ES-I3 (cell line): ENCODE measurements at regions not wholly inside any gene's neighbourhood (a gene's known extent, or its start where the extent isn't known, plus 50 kb on each side); places are given as distances from the start of the nearest gene placed in this dataset.
"Not testable (repeated sequence)": the region's sequence is repeated elsewhere in the genome, so short reads cannot be mapped to it uniquely, and the experiment has no call there.

Experiments used
- H3K36me3 ChIP-seq: 2 replicates; pipeline ENCODE4 v1.6.1; 2013; ENCODE audit warnings: mild to moderate bottlenecking, low read length, control low read depth, moderate library complexity; ENCODE audit not compliant: insufficient read depth
- H3K4me1 ChIP-seq: 2 replicates; pipeline ENCODE4 v1.6.1; 2013; ENCODE audit warnings: mild to moderate bottlenecking, control low read depth, low read length; ENCODE audit not compliant: insufficient read depth
- H3K9ac ChIP-seq: 2 replicates; pipeline ENCODE4 v1.6.1; 2013; ENCODE audit warnings: low read depth, mild to moderate bottlenecking, low read length, moderate library complexity
- H3K9me3 ChIP-seq: 2 replicates; pipeline ENCODE4 v1.6.1; 2013; ENCODE audit warnings: mild to moderate bottlenecking, low read length, moderate library complexity; ENCODE audit not compliant: control insufficient read depth, insufficient read depth

GRCh38 chr3:22835041-22835440, 368.1 kb upstream of the UBE2E2 start:
- no peaks in the 10 kb centered on the region for H3K36me3 ChIP-seq
- no peak overlapping the region for H3K9ac ChIP-seq
- no peaks in the 10 kb centered on the region for H3K9me3 ChIP-seq
- peaks cover 16% of the 10 kb centered on the region for H3K4me1 ChIP-seq

- no peaks in the 10 kb centered on the region for H3K9me3 ChIP-seq
- peaks cover 16% of the 10 kb centered on the region for H3K4me1 ChIP-seq
- H3K9ac ChIP-seq = no peak overlapping the region
- H3K36me3 ChIP-seq = no peaks in the 10 kb centered on the region
Observed at GRCh38 chr3:22836131-22836530, 367.0 kb upstream of the UBE2E2 start.

- Histone ChIP-seq H3K9ac (no peak overlapping the region), H3K9me3 (no peaks in the 10 kb centered on the region), H3K36me3 (no peaks in the 10 kb centered on the region), H3K4me1 (no peaks in the 10 kb centered on the region)
Observed at GRCh38 chr3:22843854-22844253, 359.3 kb upstream of the UBE2E2 start.

GRCh38 chr3:22846566-22846965, 356.6 kb upstream of the UBE2E2 start:
- Histone ChIP-seq H3K9ac (no peak overlapping the region), H3K36me3 (no peaks in the 10 kb centered on the region), H3K9me3 (no peaks in the 10 kb centered on the region), H3K4me1 (no peaks in the 10 kb centered on the region)

- H3K4me1 ChIP-seq = not testable (repeated sequence)
Observed at GRCh38 chr3:22849583-22849982, 353.5 kb upstream of the UBE2E2 start.

GRCh38 chr3:22856811-22857210, 346.3 kb upstream of the UBE2E2 start:
- H3K4me1 ChIP-seq = peaks cover 8% of the 10 kb centered on the region; the same call in 1 of the 2 replicates
- no peaks in the 10 kb centered on the region; the same call in 1 of the 2 replicates for H3K9me3 ChIP-seq
- no peak overlapping the region for H3K9ac ChIP-seq
- no peaks in the 10 kb centered on the region for H3K36me3 ChIP-seq

More at GRCh38 chr3:22849583-22849982, 353.5 kb upstream of the UBE2E2 start:
- not testable (repeated sequence) for H3K36me3 ChIP-seq, H3K9me3 ChIP-seq, H3K9ac ChIP-seq

GRCh38 chr3:22858486-22858885, 344.6 kb upstream of the UBE2E2 start:
- H3K9ac ChIP-seq = no peak overlapping the region
- H3K9me3 ChIP-seq = no peaks in the 10 kb centered on the region; the same call in 1 of the 2 replicates

GRCh38 chr3:22859618-22860017, 343.5 kb upstream of the UBE2E2 start:
- no peaks in the 10 kb centered on the region; the same call in 1 of the 2 replicates for H3K9me3 ChIP-seq
- peaks cover 8% of the 10 kb centered on the region; the same call in 1 of the 2 replicates for H3K4me1 ChIP-seq
- no peaks in the 10 kb centered on the region for H3K36me3 ChIP-seq
- no peak overlapping the region for H3K9ac ChIP-seq

More at GRCh38 chr3:22858486-22858885, 344.6 kb upstream of the UBE2E2 start:
- peaks cover 8% of the 10 kb centered on the region; the same call in 1 of the 2 replicates for H3K4me1 ChIP-seq
- no peaks in the 10 kb centered on the region for H3K36me3 ChIP-seq

- no peaks in the 10 kb centered on the region for H3K36me3 ChIP-seq
- no peak overlapping the region for H3K9ac ChIP-seq
- H3K4me1 ChIP-seq = peaks cover 8% of the 10 kb centered on the region; the same call in 1 of the 2 replicates
- no peaks in the 10 kb centered on the region; the same call in 1 of the 2 replicates for H3K9me3 ChIP-seq
Observed at GRCh38 chr3:22861426-22861825, 341.7 kb upstream of the UBE2E2 start.

- Histone ChIP-seq H3K36me3 (no peaks in the 10 kb centered on the region), H3K9ac (no peak overlapping the region), H3K4me1 (peaks cover 8% of the 10 kb centered on the region; the same call in 1 of the 2 replicates), H3K9me3 (no peaks in the 10 kb centered on the region; the same call in 1 of the 2 replicates)
Observed at GRCh38 chr3:22862111-22862510, 341.0 kb upstream of the UBE2E2 start.

GRCh38 chr3:22882834-22883233, 320.3 kb upstream of the UBE2E2 start:
- H3K36me3 ChIP-seq, H3K4me1 ChIP-seq, H3K9me3 ChIP-seq, H3K9ac ChIP-seq: not testable (repeated sequence)

- no peaks in the 10 kb centered on the region for H3K4me1 ChIP-seq
- H3K9me3 ChIP-seq = no peaks in the 10 kb centered on the region
- H3K9ac ChIP-seq = no peak overlapping the region
- H3K36me3 ChIP-seq = no peaks in the 10 kb centered on the region
Observed at GRCh38 chr3:22885039-22885438, 318.1 kb upstream of the UBE2E2 start.

GRCh38 chr3:22885574-22886341, 317.4 kb upstream of the UBE2E2 start:
- Histone ChIP-seq H3K36me3 (no peaks in the 10 kb centered on the region), H3K9ac (no peak overlapping the region), H3K9me3 (no peaks in the 10 kb centered on the region), H3K4me1 (no peaks in the 10 kb centered on the region)

- Histone ChIP-seq H3K4me1 (no peaks in the 10 kb centered on the region), H3K36me3 (no peaks in the 10 kb centered on the region), H3K9ac (no peak overlapping the region), H3K9me3 (no peaks in the 10 kb centered on the region)
Observed at GRCh38 chr3:22886439-22887068, 316.6 kb upstream of the UBE2E2 start.
